ENCODE measurements at regions not wholly inside any gene's neighbourhood (a gene's known extent, or its start where the extent isn't known, plus 50 kb on each side); places are given as distances from the start of the nearest gene placed in this dataset.

- RAD21 ChIA-PET (ENCODE audit: unreplicated experiment), result no interaction called here
- no peak overlapping the region for H3K27ac ChIP-seq (ENCODE audit: control insufficient read depth, insufficient read depth)
- no peak for DNase-seq (ENCODE audit: low read depth, low spot score)
- ATAC-seq, result no peak
- H3K9ac ChIP-seq (ENCODE audit: control insufficient read depth, insufficient read depth, low read length), result no peak overlapping the region
- CTCF ChIA-PET, result no interaction called here
- no peaks in the 10 kb centered on the region for H3K79me2 ChIP-seq (ENCODE audit: control insufficient read depth, insufficient read depth, low read length)
- H3K4me3 ChIP-seq, result no peak overlapping the region
- POLR2A ChIA-PET, result interaction anchor here (1.1 kb wide), 1 partner anchor 10 kb away, joined by 4 read pairs; no protein-coding TSS in a partner anchor
- no peaks in the 10 kb centered on the region for H4K20me1 ChIP-seq (ENCODE audit: control insufficient read depth, insufficient read depth)
- WGBS (ENCODE audit: insufficient coverage, insufficient replicate concordance, low lambda C conversion rate, missing lambda C conversion rate), result 54% methylated on average over 10 of the region's 10 CpGs
- no TSS peak for BruUV-seq (replicated peaks)
- H3K36me3 ChIP-seq (ENCODE audit: control insufficient read depth in 2 of 2, insufficient read depth in 2 of 2, low read length in 1 of 2), result no peaks in the 10 kb centered on the region
- intact Hi-C loops (cut with micrococcal nuclease; ENCODE audit: unreplicated experiment), result no loop called here
- SMC1A ChIA-PET (ENCODE audit: uncharacterized antibody, unreplicated experiment), result no interaction called here
- no peaks in the 10 kb centered on the region for H3K27me3 ChIP-seq (replicated peaks in 1 of 2; ENCODE audit: control insufficient read depth in 2 of 2, insufficient read depth in 2 of 2, low read length in 1 of 2)
- H2AFZ ChIP-seq (ENCODE audit: control insufficient read depth, low read depth, low read length), result no peak overlapping the region
- no peaks in the 10 kb centered on the region for H3K4me1 ChIP-seq (ENCODE audit: control insufficient read depth, insufficient read depth, low read length)
- TF ChIP-seq ZSCAN29 (IDR thresholded peaks at IDR 0.05) (no peak), POU2F2 (IDR thresholded peaks at IDR 0.05; ENCODE audit: borderline replicate concordance, low read depth, low read length) (no peak), SIN3A (IDR thresholded peaks at IDR 0.05; ENCODE audit: low read depth, low read length) (no peak), ESRRA (IDR thresholded peaks at IDR 0.05; ENCODE audit: low read length) (no peak), SUPT20H (IDR thresholded peaks at IDR 0.05; ENCODE audit: borderline replicate concordance, control insufficient read depth, low read depth, low read length) (no peak)
- TF ChIP-seq, protein P1, sequence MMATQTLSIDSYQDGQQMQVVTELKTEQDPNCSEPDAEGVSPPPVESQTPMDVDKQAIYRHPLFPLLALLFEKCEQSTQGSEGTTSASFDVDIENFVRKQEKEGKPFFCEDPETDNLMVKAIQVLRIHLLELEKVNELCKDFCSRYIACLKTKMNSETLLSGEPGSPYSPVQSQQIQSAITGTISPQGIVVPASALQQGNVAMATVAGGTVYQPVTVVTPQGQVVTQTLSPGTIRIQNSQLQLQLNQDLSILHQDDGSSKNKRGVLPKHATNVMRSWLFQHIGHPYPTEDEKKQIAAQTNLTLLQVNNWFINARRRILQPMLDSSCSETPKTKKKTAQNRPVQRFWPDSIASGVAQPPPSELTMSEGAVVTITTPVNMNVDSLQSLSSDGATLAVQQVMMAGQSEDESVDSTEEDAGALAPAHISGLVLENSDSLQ (IDR thresholded peaks at IDR 0.05), result no peak
- H3K9me3 ChIP-seq (replicated peaks; ENCODE audit: control insufficient read depth, insufficient read depth, low read length), result no peaks in the 10 kb centered on the region
- no peak for FAIRE-seq
- no peak overlapping the region for H3K4me2 ChIP-seq (ENCODE audit: control insufficient read depth, insufficient read depth)
- in situ Hi-C loops (cut with MboI), result no loop called here
Observed at GRCh38 chr7:13359656-13360055, 629.8 kb downstream of the ETV1 start.

GRCh38 chr7:13386741-13387140 lies 602.7 kb downstream of the ETV1 start:
- RAD21 ChIA-PET (ENCODE audit: unreplicated experiment), result no interaction called here
- H2AFZ ChIP-seq (ENCODE audit: control insufficient read depth, low read depth, low read length), result no peak overlapping the region

More at GRCh38 chr7:13386741-13387140, 602.7 kb downstream of the ETV1 start:
- no TSS peak for BruUV-seq (replicated peaks)
- Histone ChIP-seq H3K4me1 (ENCODE audit: control insufficient read depth, insufficient read depth, low read length) (no peaks in the 10 kb centered on the region), H3K4me3 (no peak overlapping the region), H3K27me3 (replicated peaks in 1 of 2; ENCODE audit: control insufficient read depth in 2 of 2, insufficient read depth in 2 of 2, low read length in 1 of 2) (no peaks in the 10 kb centered on the region), H3K9ac (ENCODE audit: control insufficient read depth, insufficient read depth, low read length) (no peak overlapping the region), H4K20me1 (ENCODE audit: control insufficient read depth, insufficient read depth) (no peaks in the 10 kb centered on the region), H3K79me2 (ENCODE audit: control insufficient read depth, insufficient read depth, low read length) (no peaks in the 10 kb centered on the region), H3K4me2 (ENCODE audit: control insufficient read depth, insufficient read depth) (no peak overlapping the region), H3K36me3 (ENCODE audit: control insufficient read depth in 2 of 2, insufficient read depth in 2 of 2, low read length in 1 of 2) (no peaks in the 10 kb centered on the region), H3K9me3 (replicated peaks; ENCODE audit: control insufficient read depth, insufficient read depth, low read length) (no peaks in the 10 kb centered on the region), H3K27ac (ENCODE audit: control insufficient read depth, insufficient read depth) (no peak overlapping the region)
- intact Hi-C loops (cut with micrococcal nuclease; ENCODE audit: unreplicated experiment), result no loop called here
- FAIRE-seq, result no peak
- 0% methylated on average over 1 of the region's 1 CpG for WGBS (ENCODE audit: insufficient coverage, insufficient replicate concordance, low lambda C conversion rate, missing lambda C conversion rate)
- ChIA-PET CTCF (no interaction called here), SMC1A (ENCODE audit: uncharacterized antibody, unreplicated experiment) (no interaction called here), POLR2A (no interaction called here)
- ATAC-seq, result no peak
- DNase-seq (ENCODE audit: low read depth, low spot score), result no peak
- in situ Hi-C loops (cut with MboI), result no loop called here
- TF ChIP-seq, protein P2, sequence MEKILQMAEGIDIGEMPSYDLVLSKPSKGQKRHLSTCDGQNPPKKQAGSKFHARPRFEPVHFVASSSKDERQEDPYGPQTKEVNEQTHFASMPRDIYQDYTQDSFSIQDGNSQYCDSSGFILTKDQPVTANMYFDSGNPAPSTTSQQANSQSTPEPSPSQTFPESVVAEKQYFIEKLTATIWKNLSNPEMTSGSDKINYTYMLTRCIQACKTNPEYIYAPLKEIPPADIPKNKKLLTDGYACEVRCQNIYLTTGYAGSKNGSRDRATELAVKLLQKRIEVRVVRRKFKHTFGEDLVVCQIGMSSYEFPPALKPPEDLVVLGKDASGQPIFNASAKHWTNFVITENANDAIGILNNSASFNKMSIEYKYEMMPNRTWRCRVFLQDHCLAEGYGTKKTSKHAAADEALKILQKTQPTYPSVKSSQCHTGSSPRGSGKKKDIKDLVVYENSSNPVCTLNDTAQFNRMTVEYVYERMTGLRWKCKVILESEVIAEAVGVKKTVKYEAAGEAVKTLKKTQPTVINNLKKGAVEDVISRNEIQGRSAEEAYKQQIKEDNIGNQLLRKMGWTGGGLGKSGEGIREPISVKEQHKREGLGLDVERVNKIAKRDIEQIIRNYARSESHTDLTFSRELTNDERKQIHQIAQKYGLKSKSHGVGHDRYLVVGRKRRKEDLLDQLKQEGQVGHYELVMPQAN (conservative IDR thresholded peaks at IDR 0.05), result no peak

All from GM12878 (cell line).